ENCODE measurements at regions not wholly inside any gene's neighbourhood (a gene's known extent, or its start where the extent isn't known, plus 50 kb on each side); places are given as distances from the start of the nearest gene placed in this dataset.
"Not testable (repeated sequence)": the region's sequence is repeated elsewhere in the genome, so short reads cannot be mapped to it uniquely, and the experiment has no call there.

GRCh38 chr3:20560446-20560845 is 374.4 kb upstream of the SGO1 start:
- H3K36me3 ChIP-seq (ENCODE audit: control insufficient read depth in 2 of 4, insufficient read depth in 4 of 4, low read length in 3 of 4); H3K14ac ChIP-seq (ENCODE audit: insufficient read length); H3K4me1 ChIP-seq (replicated peaks in 1 of 4; ENCODE audit: control insufficient read depth in 3 of 4, insufficient read depth in 4 of 4, low read length in 3 of 4); H3K9me3 ChIP-seq (ENCODE audit: insufficient read depth in 2 of 2, low read depth in 1 of 2, low read length in 1 of 2); H3K79me1 ChIP-seq (ENCODE audit: low read depth, low read length); H3K9ac ChIP-seq (replicated peaks in 1 of 4; ENCODE audit: extremely low read depth in 1 of 4, low read depth in 3 of 4, low read length in 3 of 4); DNase-seq (ENCODE audit: low read depth in 1 of 2, low spot score in 2 of 2); H3K23me2 ChIP-seq (ENCODE audit: low read depth, low read length); H3K18ac ChIP-seq (ENCODE audit: extremely low read depth, low read length); H2BK12ac ChIP-seq (ENCODE audit: low read depth, low read length); H2AK5ac ChIP-seq (ENCODE audit: low read depth, low read length); H3K27me3 ChIP-seq (replicated peaks in 1 of 4; ENCODE audit: control insufficient read depth in 3 of 4, extremely low read depth in 1 of 4, insufficient read depth in 3 of 4, low read length in 3 of 4); H2BK15ac ChIP-seq (ENCODE audit: low read length); H4K8ac ChIP-seq (ENCODE audit: extremely low read depth, insufficient read depth, low read length); H2BK20ac ChIP-seq (ENCODE audit: low read length); H3K23ac ChIP-seq (ENCODE audit: insufficient read length); H2BK120ac ChIP-seq (replicated peaks; ENCODE audit: low read depth, low read length); CTCF ChIA-PET (ENCODE audit: partially characterized antibody); H2AFZ ChIP-seq (ENCODE audit: low read length); H2BK5ac ChIP-seq (ENCODE audit: low read depth, low read length); FAIRE-seq; H3K4ac ChIP-seq (replicated peaks; ENCODE audit: insufficient read length, low read depth, low read length); H3K4me3 ChIP-seq (ENCODE audit: extremely low read depth in 1 of 4, insufficient read depth in 2 of 4, low read depth in 3 of 4, low read length in 4 of 4); H3K79me2 ChIP-seq (ENCODE audit: control insufficient read depth in 1 of 2, insufficient read depth in 2 of 2, low read length in 2 of 2); POLR2A ChIA-PET (ENCODE audit: partially characterized antibody); H4K20me1 ChIP-seq (replicated peaks in 1 of 2; ENCODE audit: control insufficient read depth in 1 of 2, insufficient read depth in 2 of 2, low read length in 2 of 2); H4K91ac ChIP-seq (replicated peaks; ENCODE audit: insufficient read length, low read length); H4K5ac ChIP-seq (ENCODE audit: insufficient read length, low read depth, low read length); H3K27ac ChIP-seq (ENCODE audit: low read depth, low read length); H3K4me2 ChIP-seq (ENCODE audit: insufficient read depth in 1 of 2, low read depth in 2 of 2, low read length in 2 of 2); H3K56ac ChIP-seq (replicated peaks; ENCODE audit: insufficient read length, low read depth, low read length): not testable (repeated sequence)
- WGBS, 2 experiments (ENCODE audit: extremely low coverage in 1 of 2, insufficient coverage in 1 of 2, insufficient read length in 1 of 2, insufficient replicate concordance in 2 of 2, low coverage in 1 of 2, low lambda C conversion rate in 2 of 2, missing lambda C conversion rate in 1 of 2) = 87% methylated on average over 5 of the region's 5 CpGs; no CpG with 5 or more reads in 1 of the 2 experiments
